Right lobe of liver (tissue), 6 donors: ENCODE measurements at regions not wholly inside any gene's neighbourhood (a gene's known extent, or its start where the extent isn't known, plus 50 kb on each side); places are given as distances from the start of the nearest gene placed in this dataset.

Source experiments
- ATAC-seq, 4 donors: fragments of 200-7000 bp; cut with Tn5 transposase; one replicate each; pipeline ENCODE4 v1.9.1; 2020; ENCODE audit warnings: mild to moderate bottlenecking in 4 of 4, moderate library complexity in 4 of 4
- DNase-seq, 3 donors: peaks; one replicate each; pipeline ENCODE4 v3.0.0-alpha.2; 2020
- H3K27ac ChIP-seq, 3 donors: fragments of 200-600 bp; one replicate each; pipeline ENCODE4 v1.8.0; 2022
- H3K27me3 ChIP-seq, 2 donors: fragments of 200-600 bp; one replicate each; pipeline ENCODE4 v1.8.0; 2022
- H3K36me3 ChIP-seq, 4 donors: fragments of 200-600 bp; sonication (generic) in 1 of 4; one replicate each; pipeline versions ENCODE4 v1.5.1 to v1.8.0; 2017 to 2022; ENCODE audit warnings: control low read depth in 1 of 4
- H3K4me1 ChIP-seq, 4 donors: fragments of 200-600 bp; sonication (generic) in 1 of 4; one replicate each; pipeline versions ENCODE4 v1.5.1 to v1.8.0; 2017 to 2022; ENCODE audit warnings: control low read depth in 1 of 4
- H3K4me3 ChIP-seq, 3 donors: fragments of 200-600 bp; one replicate each; pipeline ENCODE4 v1.8.0; 2022
- H3K9me3 ChIP-seq, 4 donors: fragments of 200-600 bp; sonication (generic) in 1 of 4; one replicate each; pipeline versions ENCODE4 v1.5.1 to v1.8.0; 2017 to 2022; ENCODE audit warnings: control low read depth in 1 of 4
- CTCF ChIP-seq, 4 donors: fragments of 200-600 bp in 3 of 4; fragments of 450-650 bp in 1 of 4; IDR thresholded peaks; one replicate each; pipeline versions ENCODE4 v1.5.1 to v1.8.0; 2016 to 2022; ENCODE audit warnings: antibody characterized with exemption in 4 of 4, mild to moderate bottlenecking in 2 of 4
- POLR2A ChIP-seq: fragments of 450-650 bp; IDR thresholded peaks from one replicate; pipeline ENCODE4 v1.6.1; 2017; ENCODE audit warnings: antibody characterized with exemption, mild to moderate bottlenecking
- WGBS: methylation state at CpG from one replicate; pipeline ENCODE4 v1.1.6; 2018; ENCODE audit warnings: low coverage, low lambda C conversion rate; ENCODE audit not compliant: insufficient coverage; ENCODE audit errors: missing lambda C conversion rate; 5-methylcytosine and 5-hydroxymethylcytosine counted together
- intact Hi-C, 2 donors: fragments of 100-400 bp; cut with DNase I; formaldehyde crosslinking; loops; one replicate each; pipeline versions ENCODE4 v1.11.2 to v1.14.1; 2022
- donor health status: DM: no; HTN: yes; CAD: no.
- donor health status: DM: no; HTN: no; CAD: no.
- donor health status: DM: no; HTN: no; CAD: no.
- donor health status: DM: no; HTN: yes; CAD: no.
- donor health status: DM: no; HTN: yes; CAD: no.

- TF ChIP-seq CTCF (IDR thresholded peaks at IDR 0.05) (no peak), POLR2A (no peak)
- intact Hi-C loops, result no loop called here
- Histone ChIP-seq H3K36me3 (no peaks in the 10 kb centered on the region), H3K4me1 (no peaks in the 10 kb centered on the region), H3K4me3 (no peak overlapping the region), H3K27ac (no peak overlapping the region), H3K9me3 (no peaks in the 10 kb centered on the region), H3K27me3 (no peaks in the 10 kb centered on the region)
- no peak for ATAC-seq
- 10% methylated on average over 1 of the region's 1 CpG for WGBS
- no peak for DNase-seq
Observed at GRCh38 chr15:96092186-96092585, 238.3 kb upstream of the NR2F2 start.

GRCh38 chr15:96093063-96093462, 237.4 kb upstream of the NR2F2 start:
- Histone ChIP-seq H3K27me3 (no peaks in the 10 kb centered on the region), H3K27ac (no peak overlapping the region), H3K4me3 (no peak overlapping the region), H3K36me3 (no peaks in the 10 kb centered on the region), H3K9me3 (no peaks in the 10 kb centered on the region), H3K4me1 (no peaks in the 10 kb centered on the region)
- 47% methylated on average over 2 of the region's 2 CpGs for WGBS
- ATAC-seq, result no peak
- intact Hi-C loops, result no loop called here
- no peak for DNase-seq
- TF ChIP-seq POLR2A (no peak), CTCF (IDR thresholded peaks at IDR 0.05) (no peak)

GRCh38 chr15:96097661-96098060, 232.8 kb upstream of the NR2F2 start:
- TF ChIP-seq POLR2A (no peak), CTCF (IDR thresholded peaks at IDR 0.05) (no peak)
- Histone ChIP-seq H3K4me3 (no peak overlapping the region), H3K27me3 (no peaks in the 10 kb centered on the region), H3K4me1 (no peaks in the 10 kb centered on the region), H3K9me3 (no peaks in the 10 kb centered on the region), H3K27ac (no peak overlapping the region), H3K36me3 (no peaks in the 10 kb centered on the region)
- no peak for DNase-seq
- intact Hi-C loops, result no loop called here
- no peak for ATAC-seq
- 85% methylated on average over 2 of the region's 2 CpGs for WGBS

- no peak overlapping the region for H3K27ac ChIP-seq
- H3K4me1 ChIP-seq, result no peaks in the 10 kb centered on the region
- no peak overlapping the region for H3K4me3 ChIP-seq
- intact Hi-C loops, result no loop called here
- H3K27me3 ChIP-seq, result no peaks in the 10 kb centered on the region
- no peak for DNase-seq
- no peak for ATAC-seq
- 67% methylated on average over 6 of the region's 6 CpGs for WGBS
- TF ChIP-seq CTCF (IDR thresholded peaks at IDR 0.05), result no peak
- TF ChIP-seq POLR2A, result no peak
- H3K36me3 ChIP-seq, result no peaks in the 10 kb centered on the region
- H3K9me3 ChIP-seq, result no peaks in the 10 kb centered on the region
Observed at GRCh38 chr15:96102631-96103030, 227.9 kb upstream of the NR2F2 start.

- no peak for DNase-seq
- no peak for ATAC-seq
- TF ChIP-seq CTCF (IDR thresholded peaks at IDR 0.05) (no peak), POLR2A (no peak)
- no peaks in the 10 kb centered on the region for H3K27me3 ChIP-seq
- H3K4me3 ChIP-seq, result no peak overlapping the region
- no peaks in the 10 kb centered on the region for H3K36me3 ChIP-seq
- 86% methylated on average over 1 of the region's 1 CpG for WGBS
- intact Hi-C loops, result no loop called here
- H3K4me1 ChIP-seq, result no peaks in the 10 kb centered on the region
- no peak overlapping the region for H3K27ac ChIP-seq
- H3K9me3 ChIP-seq, result no peaks in the 10 kb centered on the region
Observed at GRCh38 chr15:96106181-96106580, 224.3 kb upstream of the NR2F2 start.
